GM23338 (cell line): ENCODE measurements at regions not wholly inside any gene's neighbourhood (a gene's known extent, or its start where the extent isn't known, plus 50 kb on each side); places are given as distances from the start of the nearest gene placed in this dataset.

Experiments used
- ATAC-seq: fragments of 200-7000 bp; cut with Tn5 transposase; 3 replicates; pipeline ENCODE4 v1.9.1; 2020
- DNase-seq: peaks from one replicate; pipeline ENCODE4 v3.0.0-alpha.2; 2015; ENCODE audit warnings: low spot score
- H2AFZ ChIP-seq: fragments of 200-600 bp; sonication (generic); 2 replicates; pipeline ENCODE4 v1.8.0; 2016; ENCODE audit warnings: antibody characterized with exemption, mild to moderate bottlenecking, moderate library complexity
- H3F3A ChIP-seq: fragments of 200-600 bp; sonication (generic); replicated peaks from 2 replicates; pipeline ENCODE4 v1.8.0; 2017; ENCODE audit warnings: antibody characterized with exemption, mixed run types, low read depth
- H3K27ac ChIP-seq: fragments of 200-600 bp; sonication (generic); 2 replicates; pipeline ENCODE4 v1.6.1; 2016; ENCODE audit warnings: low read depth
- H3K27me3 ChIP-seq: fragments of 200-600 bp; sonication (generic); 2 replicates; pipeline ENCODE4 v1.8.0; 2016; ENCODE audit warnings: mild to moderate bottlenecking, mixed run types, moderate library complexity; ENCODE audit not compliant: insufficient read depth
- H3K36me3 ChIP-seq: fragments of 200-600 bp; sonication (generic); 2 replicates; pipeline ENCODE4 v1.8.0; 2016; ENCODE audit warnings: mild to moderate bottlenecking; ENCODE audit not compliant: insufficient read depth
- H3K4me1 ChIP-seq: fragments of 200-600 bp; sonication (generic); 2 replicates; pipeline ENCODE4 v1.8.0; 2016; ENCODE audit warnings: mild to moderate bottlenecking, moderate library complexity; ENCODE audit not compliant: insufficient read depth
- H3K4me2 ChIP-seq: fragments of 200-600 bp; sonication (generic); 2 replicates; pipeline ENCODE4 v1.7.1; 2017; ENCODE audit warnings: mixed run types
- H3K4me3 ChIP-seq: fragments of 200-600 bp; sonication (generic); 2 replicates; pipeline ENCODE4 v1.6.1; 2016; ENCODE audit warnings: mixed run types
- H3K79me2 ChIP-seq: fragments of 200-600 bp; sonication (generic); replicated peaks from 2 replicates; pipeline ENCODE4 v1.8.0; 2017; ENCODE audit warnings: mild to moderate bottlenecking; ENCODE audit not compliant: insufficient read depth
- H3K9me2 ChIP-seq: fragments of 200-600 bp; sonication (generic); 2 replicates; pipeline ENCODE4 v1.8.0; 2017; ENCODE audit not compliant: insufficient read depth
- H4K20me1 ChIP-seq: fragments of 200-600 bp; sonication (generic); replicated peaks from 2 replicates; pipeline ENCODE4 v1.8.0; 2017; ENCODE audit warnings: mild to moderate bottlenecking; ENCODE audit not compliant: insufficient read depth
- H3K27ac Mint-ChIP-seq: 2 replicates; pipeline ENCODE4 v1.8.0; 2020; ENCODE audit warnings: inconsistent platforms, mild to moderate bottlenecking, moderate library complexity, mixed read lengths
- H3K27me3 Mint-ChIP-seq: 3 replicates; pipeline ENCODE4 v1.8.0; 2022; ENCODE audit warnings: low read depth, mild to moderate bottlenecking, moderate library complexity, mixed read lengths, inconsistent platforms; ENCODE audit not compliant: insufficient read depth, poor library complexity
- H3K36me3 Mint-ChIP-seq: 3 replicates; pipeline ENCODE4 v1.8.0; 2021; ENCODE audit warnings: low read depth, mild to moderate bottlenecking, inconsistent platforms, moderate library complexity, mixed read lengths
- H3K4me1 Mint-ChIP-seq: 3 replicates; pipeline ENCODE4 v1.8.0; 2020; ENCODE audit warnings: mild to moderate bottlenecking, inconsistent platforms, mixed read lengths
- H3K4me3 Mint-ChIP-seq: 3 replicates; pipeline ENCODE4 v1.8.0; 2021; ENCODE audit warnings: moderate library complexity, mild to moderate bottlenecking, inconsistent platforms, mixed read lengths
- H3K9me3 Mint-ChIP-seq: 3 replicates; pipeline ENCODE4 v1.8.0; 2020; ENCODE audit warnings: moderate library complexity, mild to moderate bottlenecking, inconsistent platforms, mixed read lengths
- CREB1 ChIP-seq: fragments of 250-450 bp; sonication (Bioruptor Pico); IDR thresholded peaks from 2 replicates; pipeline ENCODE4 v1.5.0; 2020; ENCODE audit warnings: low read depth, mild to moderate bottlenecking, moderate library complexity
- CTCF ChIP-seq, 2 experiments: fragments of 200-600 bp in 1 of 2; sonication (generic) in 1 of 2; conservative IDR thresholded peaks; 2 replicates each; pipeline versions ENCODE4 v1.5.1 to v1.6.1; 2016 to 2017; ENCODE audit warnings: antibody characterized with exemption in 2 of 2, low read depth in 2 of 2, mild to moderate bottlenecking in 2 of 2, moderate library complexity in 1 of 2
- ETS1 ChIP-seq: IDR thresholded peaks from 2 replicates; pipeline ENCODE4 v1.6.1; 2016; ENCODE audit warnings: antibody characterized with exemption
- EZH2 ChIP-seq: fragments of 200-600 bp; sonication (generic); IDR thresholded peaks from one replicate; pipeline ENCODE4 v1.8.0; 2017; ENCODE audit warnings: antibody characterized with exemption, mild to moderate bottlenecking, low read depth; ENCODE audit not compliant: unreplicated experiment
- EZH2phosphoT487 ChIP-seq: fragments of 200-600 bp; sonication (generic); IDR thresholded peaks from one replicate; pipeline ENCODE4 v1.8.1; 2018; ENCODE audit warnings: antibody characterized with exemption; ENCODE audit not compliant: unreplicated experiment
- JUNB ChIP-seq: IDR thresholded peaks from one replicate; pipeline ENCODE4 v1.6.1; 2016; ENCODE audit warnings: antibody characterized with exemption; ENCODE audit not compliant: unreplicated experiment
- NANOG ChIP-seq: IDR thresholded peaks from 2 replicates; pipeline ENCODE4 v1.6.1; 2016; ENCODE audit warnings: antibody characterized with exemption, borderline replicate concordance
- POLR2AphosphoS5 ChIP-seq: IDR thresholded peaks from 2 replicates; pipeline ENCODE4 v1.6.1; 2016; ENCODE audit warnings: antibody characterized with exemption, low read depth
- REST ChIP-seq: IDR thresholded peaks from one replicate; pipeline ENCODE4 v1.6.1; 2018; ENCODE audit warnings: antibody characterized with exemption; ENCODE audit not compliant: unreplicated experiment
- STAT1 ChIP-seq: IDR thresholded peaks from one replicate; pipeline ENCODE4 v1.6.1; 2016; ENCODE audit warnings: antibody characterized with exemption; ENCODE audit not compliant: unreplicated experiment
- ZNF114 ChIP-seq: fragments of 250-450 bp; sonication (Bioruptor Pico); IDR thresholded peaks from 2 replicates; pipeline ENCODE4 v1.5.0; 2020; ENCODE audit warnings: mild to moderate bottlenecking, moderate library complexity
- ZNF331 ChIP-seq: fragments of 250-450 bp; sonication (Bioruptor Pico); IDR thresholded peaks from 2 replicates; pipeline ENCODE4 v1.5.0; 2020; ENCODE audit warnings: low read depth, mild to moderate bottlenecking, moderate library complexity
- ZNF462 ChIP-seq: fragments of 250-450 bp; sonication (Bioruptor Pico); IDR thresholded peaks from 2 replicates; pipeline ENCODE4 v1.5.0; 2020; ENCODE audit warnings: mild to moderate bottlenecking, moderate library complexity

GRCh38 chr2:18836436-18836835, 247.1 kb upstream of the NT5C1B start:
- Histone ChIP-seq H3K36me3 (no peaks in the 10 kb centered on the region), H3K27ac (no peak overlapping the region), H3F3A (no peaks in the 10 kb centered on the region), H3K79me2 (no peaks in the 10 kb centered on the region), H3K9me2 (peaks cover 8% of the 10 kb centered on the region; the same call in 1 of the 2 replicates), H3K4me3 (no peak overlapping the region), H4K20me1 (no peaks in the 10 kb centered on the region), H3K4me1 (peaks cover 27% of the 10 kb centered on the region), H3K4me2 (peak overlapping the region; percentile 55), H2AFZ (no peak overlapping the region), H3K27me3 (0 out of 2 replicates have a peak, but pooled peaks cover 3% of the 10 kb centered on the region)
- Mint-ChIP-seq H3K4me1 (peaks cover 23% of the 10 kb centered on the region), H3K27ac (no peak overlapping the region), H3K36me3 (no peaks in the 10 kb centered on the region), H3K9me3 (no peaks in the 10 kb centered on the region), H3K27me3 (peaks cover 1% of the 10 kb centered on the region), H3K4me3 (no peak overlapping the region)
- ATAC-seq (no peak), DNase-seq (no peak)
- TF ChIP-seq NANOG (no peak), ETS1 (no peak), POLR2AphosphoS5 (no peak), ZNF331 (CRISPR knock-in tag) (no peak), CTCF (conservative IDR thresholded peaks at IDR 0.05; ENCODE audit: low read depth in 2 of 2) (no peak), EZH2 (no peak), ZNF114 (CRISPR knock-in tag) (no peak), REST (no peak), STAT1 (no peak), JUNB (no peak), EZH2phosphoT487 (no peak), CREB1 (CRISPR knock-in tag) (no peak), ZNF462 (CRISPR knock-in tag) (no peak)
